H54 (cell line): ENCODE measurements at regions not wholly inside any gene's neighbourhood (a gene's known extent, or its start where the extent isn't known, plus 50 kb on each side); places are given as distances from the start of the nearest gene placed in this dataset.
A peak's percentile ranks its signal among the peaks of the same experiment; 100 is the strongest.

Experiments used
- DNase-seq: peaks from one replicate; pipeline ENCODE4 v3.0.0; 2011; ENCODE audit warnings: low spot score, mixed read lengths; ENCODE audit not compliant: insufficient read length
- FAIRE-seq: peaks from 3 replicates; lab custom pipeline; 2011; peaks lifted over from hg19 to GRCh38; lab: Jason Lieb, UNC
- POLR2A ChIP-seq: IDR thresholded peaks from 2 replicates; pipeline ENCODE4 v1.6.1; 2011; ENCODE audit warnings: low read depth, mild to moderate bottlenecking, low read length

- TF ChIP-seq POLR2A: no peak
- peak; percentile 27 for DNase-seq
- peak; percentile 99 for FAIRE-seq
These were observed 201.1 kb downstream of the OGFRL1 start for GRCh38 chr6:71489736-71490135.

GRCh38 chr6:71490876-71491275 is 202.3 kb downstream of the OGFRL1 start:
- FAIRE-seq (peak; percentile 52), DNase-seq (no peak)
- no peak for TF ChIP-seq POLR2A

GRCh38 chr6:71491844-71492243 is 203.2 kb downstream of the OGFRL1 start:
- TF ChIP-seq POLR2A: no peak
- peak; percentile 45 for FAIRE-seq
- DNase-seq: no peak

DNA sequence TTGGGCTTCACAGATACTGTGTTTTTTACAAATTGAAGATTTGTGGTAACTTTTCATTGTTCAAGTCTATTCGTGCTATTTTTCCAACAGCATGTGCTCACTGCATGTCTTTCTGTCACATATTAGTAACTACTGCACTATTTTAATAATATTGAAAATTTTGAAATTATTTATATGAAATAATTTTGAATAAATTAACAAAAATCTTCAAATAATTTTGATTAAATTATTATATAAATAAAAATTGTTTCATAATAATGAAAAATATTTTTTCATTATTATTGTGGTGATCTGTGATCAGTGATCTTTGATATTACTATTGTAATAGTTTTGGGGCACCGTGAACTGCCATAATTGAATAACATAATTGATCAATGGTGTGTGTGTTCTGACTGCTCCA is 204.1 kb downstream of the OGFRL1 start:
- no peak for TF ChIP-seq POLR2A
- no peak for FAIRE-seq
- no peak for DNase-seq

DNA sequence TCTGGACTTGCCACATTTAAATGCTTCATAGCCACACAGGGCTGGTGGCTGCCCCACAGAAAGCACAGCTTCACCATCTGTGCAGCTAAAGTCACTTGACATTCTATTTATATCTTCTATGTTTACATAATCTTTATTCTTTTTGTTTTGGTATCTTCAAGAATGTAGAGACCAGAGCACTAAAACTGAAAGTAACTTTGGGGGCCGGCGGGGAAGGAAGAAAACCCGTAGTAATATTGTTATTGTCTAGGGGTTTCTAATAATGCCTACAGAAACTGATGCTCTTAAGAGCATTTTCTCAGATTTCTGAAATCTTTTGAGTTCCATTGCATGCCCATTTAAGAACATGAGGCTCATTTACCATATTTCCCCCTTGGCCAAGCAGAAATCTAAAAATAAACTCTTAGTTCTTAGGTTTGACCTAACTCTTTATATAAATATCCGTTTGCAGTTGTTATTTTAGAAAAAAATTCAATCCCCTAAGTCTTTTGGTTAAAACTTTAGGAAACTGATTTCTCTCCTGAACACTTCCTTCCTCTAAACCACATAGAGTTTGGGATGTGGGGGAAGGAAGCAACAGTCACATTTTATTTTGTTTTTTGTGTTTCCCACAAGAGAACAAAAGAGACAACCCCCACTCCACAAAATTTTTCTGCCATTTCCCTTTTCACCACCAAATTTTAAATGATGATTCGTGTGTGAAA is 207.6 kb downstream of the OGFRL1 start:
- TF ChIP-seq POLR2A: no peak
- no peak for DNase-seq
- FAIRE-seq: peak; percentile 67

- no peak for TF ChIP-seq POLR2A
- DNase-seq (no peak), FAIRE-seq (no peak)
These were observed 208.1 kb downstream of the OGFRL1 start for GRCh38 chr6:71496722-71497033.

DNA sequence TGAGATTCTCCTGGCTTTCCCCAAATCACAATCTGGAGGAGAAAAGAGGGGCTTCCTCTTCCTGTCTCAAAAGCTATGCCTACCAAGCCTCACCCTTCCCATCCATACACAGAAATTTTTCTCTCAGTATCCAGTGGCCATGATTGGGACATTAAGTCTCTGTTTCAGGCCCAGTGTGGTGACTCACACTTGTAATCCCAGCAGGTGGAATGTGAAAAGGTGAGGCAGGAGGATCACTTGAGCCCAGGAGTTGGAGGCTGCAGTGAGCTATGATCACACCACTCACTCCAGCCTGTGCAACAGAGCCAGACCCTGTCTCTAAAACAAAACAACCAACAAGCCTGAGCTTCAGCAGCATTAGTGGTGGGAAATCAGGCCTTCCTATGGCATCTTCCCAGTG is 210.0 kb downstream of the OGFRL1 start:
- no peak for TF ChIP-seq POLR2A
- DNase-seq (no peak), FAIRE-seq (no peak)

DNA sequence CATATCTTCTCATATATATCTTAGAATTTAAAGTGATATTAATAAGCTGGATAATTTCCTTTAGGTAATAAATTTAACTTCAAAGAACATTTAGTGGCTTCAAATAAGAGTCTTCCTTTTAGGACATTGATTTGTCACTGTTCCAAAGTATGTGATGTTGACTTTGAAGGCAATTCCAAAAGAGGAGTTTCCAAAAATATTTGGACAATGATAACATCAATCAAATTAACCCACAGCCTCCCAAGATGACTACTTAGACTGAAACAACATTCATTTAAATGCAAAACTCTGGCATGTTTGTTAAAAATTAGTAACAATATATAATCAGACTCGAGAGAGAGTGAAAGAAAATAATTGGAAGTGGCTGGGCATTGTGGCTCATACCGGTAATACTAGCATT is 211.1 kb downstream of the OGFRL1 start:
- FAIRE-seq (no peak), DNase-seq (no peak)
- TF ChIP-seq POLR2A: no peak

DNA sequence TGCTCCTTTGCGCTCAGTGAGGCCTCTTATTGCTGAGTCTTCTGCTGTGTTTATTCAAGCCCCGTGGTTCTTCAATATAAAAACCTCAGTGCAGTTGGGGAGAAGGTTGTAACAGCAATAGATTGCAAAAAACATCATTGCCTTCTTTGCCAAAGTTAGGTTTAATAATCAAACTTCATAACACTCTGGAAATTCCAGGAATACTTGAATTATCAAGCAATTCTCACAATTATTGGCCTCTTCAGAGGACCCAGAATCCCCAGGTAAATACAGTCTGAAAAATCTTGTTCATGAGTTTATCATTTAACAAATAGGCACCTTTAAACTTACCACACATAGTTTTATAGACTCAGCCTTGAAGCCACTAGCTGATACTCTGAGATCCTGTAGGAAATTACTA is 213.6 kb downstream of the OGFRL1 start:
- FAIRE-seq (no peak), DNase-seq (no peak)
- no peak for TF ChIP-seq POLR2A

GRCh38 chr6:71502956-71503355 is 214.3 kb downstream of the OGFRL1 start:
- FAIRE-seq: peak; percentile 84
- no peak for TF ChIP-seq POLR2A
- DNase-seq: no peak

DNA sequence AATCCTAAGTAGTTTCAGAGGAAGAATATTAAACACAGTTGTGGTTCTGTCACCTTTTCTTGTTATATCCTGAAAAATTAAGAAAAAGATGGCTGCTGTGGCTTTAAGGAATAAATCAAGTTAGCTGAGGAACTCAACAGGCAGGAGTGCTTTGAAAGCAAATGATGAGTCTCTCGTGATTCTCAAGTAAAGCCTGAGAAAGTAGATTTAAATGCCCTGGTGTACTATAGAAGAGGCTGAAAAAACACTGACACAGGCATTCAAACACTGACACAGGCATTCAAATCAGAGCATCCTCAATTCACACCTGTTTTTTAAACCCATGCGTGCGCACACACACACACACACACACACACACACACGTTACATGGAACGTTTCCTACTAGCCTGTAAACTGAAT is 218.6 kb downstream of the OGFRL1 start:
- FAIRE-seq (no peak), DNase-seq (no peak)
- no peak for TF ChIP-seq POLR2A

DNA sequence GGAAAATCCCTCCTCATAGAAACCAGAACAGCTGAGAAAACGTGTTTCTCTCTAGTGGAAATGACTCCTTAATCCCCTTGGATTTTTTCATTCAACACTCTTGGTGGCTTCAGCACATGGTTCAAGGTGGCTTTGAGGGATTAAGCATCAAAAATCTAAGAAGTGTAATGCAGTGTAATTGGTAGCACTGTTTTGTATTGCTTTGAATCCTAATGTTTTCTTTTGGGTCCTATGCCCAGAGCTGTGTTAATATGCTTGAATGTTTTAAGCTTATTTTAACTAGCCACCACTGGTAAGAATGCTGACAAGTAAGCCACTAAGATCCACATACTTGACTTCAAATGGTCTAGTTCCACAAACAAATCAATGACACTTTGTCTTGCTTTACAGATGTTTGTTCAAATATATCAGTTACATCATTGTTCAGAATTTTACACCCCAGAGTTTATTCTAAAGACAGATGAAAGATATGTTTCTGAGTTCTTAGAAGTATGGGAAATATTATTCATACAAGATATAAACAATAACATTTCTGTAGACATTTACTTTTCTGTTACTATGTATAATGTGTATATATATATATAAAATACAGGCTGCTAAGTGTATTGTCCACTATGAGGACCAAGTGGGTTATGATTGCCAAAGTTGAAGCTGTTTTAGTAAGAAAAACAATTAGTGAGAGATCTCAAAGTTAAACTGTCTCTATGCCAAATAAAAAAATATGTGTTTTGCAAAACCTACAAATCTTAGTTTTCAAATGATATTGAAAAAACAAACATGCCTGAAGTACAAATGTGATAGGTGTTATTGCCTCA is 220.8 kb downstream of the OGFRL1 start:
- DNase-seq: no peak
- TF ChIP-seq POLR2A: no peak
- FAIRE-seq: peak; percentile 38

- DNase-seq (peak; percentile 23), FAIRE-seq (peak; percentile 98)
- TF ChIP-seq POLR2A: no peak
These were observed 221.6 kb downstream of the OGFRL1 start for GRCh38 chr6:71510057-71510713.

- TF ChIP-seq POLR2A: no peak
These were observed 222.2 kb downstream of the OGFRL1 start for GRCh38 chr6:71510856-71511255.

More at GRCh38 chr6:71510856-71511255, 222.2 kb downstream of the OGFRL1 start:
- FAIRE-seq (peak; percentile 86), DNase-seq (no peak)
